Cerebellar cortex (tissue), 1 donor: ENCODE measurements at regions not wholly inside any gene's neighbourhood (a gene's known extent, or its start where the extent isn't known, plus 50 kb on each side); places are given as distances from the start of the nearest gene placed in this dataset.

Experiments used
- DNase-seq: peaks from one replicate; pipeline ENCODE4 v3.0.0-alpha.2; 2015; ENCODE audit warnings: low spot score

DNA sequence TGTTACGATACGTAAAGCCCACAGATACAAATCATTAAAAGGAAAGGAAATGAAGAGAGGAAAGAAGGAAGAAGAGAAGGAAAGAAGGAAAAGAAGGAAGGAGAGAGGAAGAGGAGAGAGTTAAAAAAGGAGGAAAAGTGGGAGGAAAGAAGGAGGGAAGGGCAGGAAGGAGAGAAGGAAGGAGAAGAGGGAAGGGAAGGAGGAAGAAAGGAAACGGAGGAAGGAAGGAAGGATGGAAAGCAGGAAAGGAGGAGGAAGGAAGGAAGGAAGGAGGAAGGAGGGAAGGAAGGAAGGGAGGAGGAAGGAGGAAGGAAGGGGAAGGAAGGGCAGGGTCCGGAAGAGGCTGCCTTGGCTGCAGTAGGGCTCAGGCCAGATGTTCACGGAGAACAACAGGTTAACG is 95.2 kb downstream of the ENGASE start:
- no peak for DNase-seq

DNA sequence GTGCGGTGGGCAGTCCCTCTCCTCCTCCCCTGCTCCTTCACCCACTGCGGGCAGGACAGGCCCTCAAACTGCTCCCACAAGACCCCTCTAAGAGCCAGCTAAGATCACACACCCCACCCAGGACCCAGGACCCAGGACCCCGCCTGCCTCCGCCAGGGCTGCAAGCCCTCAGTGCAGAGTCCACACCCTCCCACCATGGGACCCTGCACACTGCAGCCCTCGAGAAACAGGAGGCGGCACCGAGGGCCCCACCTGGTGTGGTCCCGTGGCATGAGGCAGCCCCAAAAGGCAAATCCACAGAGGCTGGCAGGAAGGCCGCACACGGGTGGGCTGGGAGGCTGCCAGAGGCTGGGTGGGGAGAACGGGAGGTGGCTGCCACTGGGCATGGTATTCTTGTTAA is 94.7 kb downstream of the ENGASE start:
- no peak for DNase-seq

DNA sequence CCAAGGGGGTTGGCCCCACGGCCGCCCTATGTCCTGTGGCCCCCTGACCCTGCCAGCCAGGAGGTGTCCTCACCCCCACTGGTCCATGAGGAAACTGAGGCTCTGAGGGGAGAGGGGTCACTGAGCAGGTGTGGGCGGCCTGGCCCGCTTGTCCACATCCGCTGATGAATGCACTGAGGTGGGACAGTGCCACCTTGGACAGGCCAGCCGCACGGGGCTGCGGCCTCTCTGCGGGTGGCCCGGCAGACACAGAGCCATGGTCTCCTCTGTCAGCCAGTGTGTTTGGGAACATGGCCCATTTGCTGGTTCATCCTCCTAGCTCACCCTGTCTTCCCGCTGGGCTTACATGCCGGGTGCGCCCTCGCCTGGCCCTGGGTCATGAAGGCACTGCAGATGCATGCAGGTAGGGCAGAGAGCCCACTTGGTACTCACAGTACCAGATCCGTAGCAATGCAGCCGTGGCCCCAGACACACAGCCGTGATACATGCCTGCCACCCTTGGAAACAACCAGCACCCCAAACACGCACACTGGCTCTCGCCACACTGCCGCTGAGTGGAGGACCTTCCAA is 93.9 kb downstream of the ENGASE start:
- DNase-seq = no peak

DNA sequence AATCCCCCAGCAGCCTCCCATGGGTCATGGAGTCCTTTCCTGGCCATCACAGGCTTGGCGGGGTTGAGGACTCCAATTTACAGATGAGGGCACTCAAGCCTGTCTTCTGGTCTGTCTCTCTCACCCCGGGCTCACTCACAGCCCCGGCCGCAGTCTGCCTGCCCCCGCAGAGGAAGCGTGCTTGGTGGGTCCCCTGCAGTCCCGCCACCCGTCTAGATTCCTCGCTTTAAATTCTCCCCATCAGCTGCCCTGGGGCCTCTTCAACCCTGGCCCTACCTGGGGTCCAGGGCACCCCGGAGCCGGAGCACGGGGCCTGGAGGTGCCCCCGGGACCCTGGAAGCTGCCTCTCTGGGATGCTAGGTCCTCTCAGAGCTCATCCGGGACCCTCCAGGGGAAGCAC is 92.9 kb downstream of the ENGASE start:
- DNase-seq = no peak

DNA sequence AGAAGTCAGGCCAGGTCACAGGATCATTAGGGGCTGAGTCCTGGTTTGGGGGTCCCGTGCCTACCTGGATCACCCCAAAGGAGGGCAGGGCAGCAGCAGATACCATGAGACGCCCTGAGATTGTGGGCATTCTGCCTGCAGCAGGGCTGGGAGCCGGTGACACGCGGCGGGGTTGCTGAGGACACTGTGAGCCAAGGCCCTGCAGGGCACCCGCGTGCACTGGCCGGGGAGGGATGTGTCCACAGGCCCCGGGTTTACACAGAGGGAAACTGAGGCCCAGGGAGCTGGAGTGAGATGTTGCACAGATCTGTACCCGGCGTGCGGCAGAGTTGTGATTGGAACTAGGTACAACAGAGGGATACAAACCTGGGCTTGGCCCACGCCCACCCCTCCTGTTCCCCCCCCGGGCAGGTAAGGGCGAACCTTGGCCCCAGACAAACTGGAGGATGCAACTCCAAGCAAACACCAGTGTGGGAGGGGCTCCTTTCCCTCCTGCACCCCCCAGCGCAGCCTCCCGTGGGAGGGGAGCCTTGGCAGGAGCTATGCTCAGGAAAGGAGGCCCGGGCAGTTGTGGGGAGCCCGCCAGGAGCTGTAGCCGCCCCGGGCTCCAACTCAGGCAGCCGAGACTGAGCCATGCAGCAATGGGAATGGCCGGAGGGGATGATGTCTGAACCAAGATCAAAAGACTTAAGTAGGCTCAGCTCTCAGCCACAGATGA is 91.3 kb downstream of the ENGASE start:
- no peak for DNase-seq

DNA sequence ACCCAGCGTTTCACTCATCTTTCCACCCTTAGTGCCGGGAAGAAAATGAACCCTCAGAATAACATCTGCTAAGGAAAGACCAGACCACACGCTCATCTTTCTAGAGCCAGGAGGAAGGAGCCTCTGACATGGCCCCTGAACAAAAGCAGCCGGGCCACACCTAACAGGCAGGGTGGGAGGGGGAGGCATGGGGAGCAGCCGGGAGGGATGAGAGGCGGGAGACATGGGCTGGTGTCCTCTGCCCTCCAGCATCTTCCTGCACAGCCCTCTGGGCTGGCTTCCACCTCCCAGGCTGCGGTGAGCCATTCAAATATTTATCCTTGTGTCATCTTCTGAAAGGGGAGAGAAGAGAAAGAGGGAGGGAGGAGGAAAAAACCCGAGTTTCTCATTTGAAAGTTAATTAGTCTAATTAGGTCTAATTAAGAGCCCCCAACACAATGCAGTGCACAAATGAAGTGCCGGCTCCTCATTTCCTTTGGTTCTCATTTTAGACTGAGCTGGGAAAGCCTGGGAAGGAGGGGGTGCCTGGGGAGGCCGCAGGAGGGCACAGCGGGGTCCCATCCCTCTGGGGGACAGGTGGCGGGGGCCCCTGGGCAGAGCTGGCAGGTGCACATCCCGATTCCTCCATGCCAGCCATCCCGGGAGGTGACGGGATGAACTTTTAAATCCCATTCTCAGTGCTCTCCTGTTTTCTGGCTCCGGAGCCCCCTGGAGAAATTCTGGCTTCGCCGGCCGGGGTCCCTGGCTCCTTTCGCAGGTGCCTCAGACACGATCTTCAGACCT is 90.5 kb downstream of the ENGASE start:
- DNase-seq = no peak

DNA sequence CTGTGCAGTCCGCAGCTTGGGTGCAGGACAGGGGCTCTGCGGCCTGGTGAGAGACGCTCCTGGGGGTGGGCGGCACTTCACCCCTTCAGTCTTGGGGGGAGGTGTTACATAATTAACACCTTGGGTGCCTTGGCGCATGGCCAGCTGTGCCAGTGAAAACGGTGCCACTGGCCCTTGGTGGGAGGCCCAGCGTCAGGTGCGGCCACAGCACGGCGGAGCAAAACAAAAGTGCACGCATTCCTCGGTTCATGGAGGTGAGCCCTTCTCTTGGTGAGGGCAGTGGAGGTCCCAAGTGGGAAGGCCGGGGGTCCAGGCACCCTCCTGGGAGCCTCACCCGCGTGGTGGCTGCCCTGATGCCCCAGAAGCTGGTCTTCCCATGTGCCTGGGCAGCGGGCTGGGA is 89.8 kb downstream of the ENGASE start:
- no peak for DNase-seq

- no peak for DNase-seq
Observed at GRCh38 chr17:79163071-79163470, 88.4 kb downstream of the ENGASE start.

DNA sequence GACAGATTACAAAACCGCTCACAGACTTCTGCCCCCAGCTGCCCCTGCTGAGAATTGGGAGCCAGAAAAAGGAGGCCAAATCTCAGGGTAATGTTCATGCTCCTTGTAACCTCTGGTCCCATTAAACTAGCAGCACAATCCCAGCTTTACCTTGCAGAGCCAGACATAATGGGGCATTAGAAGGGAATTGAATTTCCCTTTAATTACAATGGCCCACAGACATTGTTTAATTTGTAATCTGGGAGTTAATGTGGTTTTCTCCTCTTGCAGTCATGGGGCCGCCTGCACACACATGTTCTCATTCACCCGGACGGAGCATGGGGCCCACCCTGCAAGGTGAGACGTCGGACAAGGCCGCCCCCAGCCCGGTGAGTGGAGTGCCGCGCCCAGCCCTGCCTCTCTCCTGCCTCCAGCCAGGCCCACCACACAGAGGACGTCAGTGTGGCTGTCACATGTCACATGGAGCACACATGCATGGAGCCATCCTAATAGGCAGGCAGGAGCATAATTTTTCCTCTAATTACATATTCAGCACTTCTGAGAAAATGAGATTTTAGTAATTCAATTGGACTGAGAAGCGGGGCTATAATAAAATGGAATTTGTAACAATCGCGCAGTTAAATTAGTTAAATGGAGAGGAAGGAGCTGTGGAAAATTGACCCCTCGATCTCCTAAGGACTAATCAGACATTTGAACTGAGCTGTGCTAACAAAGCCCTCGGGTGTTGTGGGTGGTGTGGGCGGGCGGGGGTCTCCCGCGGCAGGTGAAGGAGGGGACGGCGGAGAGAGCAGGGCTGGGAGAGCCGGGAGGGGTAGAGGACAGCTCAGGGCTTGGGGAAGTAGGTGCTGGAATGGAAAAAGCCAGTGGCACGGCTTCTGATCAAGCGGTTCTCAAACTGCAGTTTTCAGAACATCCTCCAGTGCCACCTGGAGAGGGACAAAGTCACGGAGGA is 87.7 kb downstream of the ENGASE start:
- DNase-seq = no peak

DNA sequence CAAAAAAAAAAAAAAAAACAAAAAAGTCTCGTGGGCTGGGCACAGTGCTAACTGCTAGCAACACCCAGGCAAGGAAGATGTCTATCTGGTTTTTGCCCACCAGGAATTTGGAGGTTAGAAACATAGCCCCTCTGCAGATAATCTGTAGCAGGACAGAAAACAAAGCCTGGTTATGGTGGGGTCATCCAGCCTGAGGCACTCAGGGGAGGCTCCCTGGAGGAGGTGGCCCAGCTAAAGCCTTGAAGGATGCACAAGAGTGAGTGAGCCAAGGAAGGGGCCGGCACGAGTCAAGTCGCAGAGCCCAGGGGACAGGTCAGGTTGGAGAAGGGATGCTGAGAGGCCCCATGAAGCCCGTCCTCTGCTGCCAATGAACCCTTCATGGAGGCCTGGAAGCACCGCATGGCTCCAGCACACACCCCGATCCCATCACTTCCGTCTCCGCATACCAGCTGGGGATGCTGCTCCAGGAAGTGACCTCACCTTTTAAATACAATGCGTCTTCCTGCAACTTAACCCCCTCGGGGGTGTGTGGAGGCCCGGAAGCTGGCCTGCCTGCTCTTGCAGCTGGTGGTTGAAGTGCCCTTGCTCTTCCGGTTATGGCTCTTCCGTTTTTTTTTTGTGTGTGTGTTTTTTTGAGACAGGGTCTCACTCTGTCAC is 86.5 kb downstream of the ENGASE start:
- DNase-seq = no peak

- DNase-seq = no peak
Observed at GRCh38 chr17:79159926-79160325, 85.3 kb downstream of the ENGASE start.

- no peak for DNase-seq
Observed at GRCh38 chr17:79159471-79159870, 84.8 kb downstream of the ENGASE start.

GRCh38 chr17:79156463-79157095 is 82.0 kb downstream of the ENGASE start:
- no peak for DNase-seq

DNA sequence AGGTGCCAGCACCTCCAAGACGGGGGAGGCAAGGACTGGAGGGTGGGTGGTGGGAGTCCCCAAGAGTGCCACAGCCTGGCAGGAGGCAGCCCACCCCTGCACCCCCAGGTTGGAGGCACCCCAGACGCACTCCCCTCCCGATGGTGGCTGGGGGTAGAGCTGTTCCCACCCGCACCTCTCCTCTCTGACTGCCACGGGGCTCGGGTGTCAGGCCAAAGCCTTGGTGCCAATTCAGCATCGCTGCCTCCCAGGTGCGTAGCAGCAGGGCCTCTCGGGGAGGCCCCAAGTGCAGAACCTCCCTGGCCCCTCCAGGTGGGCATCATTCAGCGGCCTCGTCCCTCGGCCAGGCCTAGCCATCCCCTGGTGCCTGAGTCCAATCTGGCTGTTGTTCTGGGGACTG is 81.1 kb downstream of the ENGASE start:
- no peak for DNase-seq

DNA sequence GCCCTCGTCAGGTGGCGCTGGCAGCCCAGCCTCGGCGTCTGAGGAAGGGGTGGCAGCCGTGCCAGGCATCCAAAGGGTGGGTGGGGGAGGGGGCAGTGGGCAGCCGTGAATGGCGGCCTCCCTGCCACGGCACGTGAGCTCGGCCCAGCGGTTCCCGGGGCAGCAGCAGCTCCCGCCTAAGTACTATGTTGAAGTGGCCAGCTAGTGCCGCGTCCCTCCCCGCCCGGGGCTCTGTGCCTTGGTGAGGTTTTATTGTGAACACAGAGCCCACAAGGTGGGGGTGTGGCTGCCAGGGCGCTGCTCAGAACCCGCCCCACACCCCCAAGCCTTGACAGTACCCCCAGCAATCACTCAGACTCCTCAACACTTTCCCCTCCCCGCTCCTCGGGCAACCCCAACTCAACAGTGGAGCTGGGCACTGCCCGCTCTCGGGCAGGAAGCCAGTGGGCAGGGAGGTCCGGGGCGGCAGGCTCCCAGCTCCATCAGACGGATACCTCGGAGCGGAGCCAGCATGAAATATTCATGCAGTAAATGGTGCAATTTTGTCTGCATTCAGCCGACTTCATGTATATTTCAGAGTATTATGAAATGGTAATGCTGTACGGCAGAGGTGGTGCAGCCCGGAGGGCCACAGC is 80.4 kb downstream of the ENGASE start:
- no peak for DNase-seq

GRCh38 chr17:79154446-79154845 is 79.8 kb downstream of the ENGASE start:
- no peak for DNase-seq

GRCh38 chr17:79153367-79154130 is 78.9 kb downstream of the ENGASE start:
- DNase-seq = no peak

DNA sequence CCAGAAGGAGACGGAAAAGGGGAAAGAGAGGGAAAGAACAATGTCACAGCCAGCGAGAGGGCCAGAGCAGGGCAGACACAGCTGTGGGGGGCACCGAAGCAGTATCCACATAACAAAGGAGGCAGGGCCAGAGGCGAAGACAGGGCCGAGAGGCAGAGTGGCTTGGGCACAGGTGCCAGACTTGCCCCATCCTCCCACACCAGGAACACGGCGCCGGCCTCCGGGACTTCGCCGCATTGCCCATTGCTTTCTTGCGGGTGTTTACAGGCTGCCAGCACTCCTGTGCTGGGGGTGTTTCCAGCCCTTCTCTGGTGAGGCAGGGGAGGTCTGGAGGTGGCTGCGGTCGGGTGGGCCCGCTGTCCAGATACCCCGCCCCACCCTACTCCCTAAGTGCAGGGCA is 78.0 kb downstream of the ENGASE start:
- DNase-seq = no peak

DNA sequence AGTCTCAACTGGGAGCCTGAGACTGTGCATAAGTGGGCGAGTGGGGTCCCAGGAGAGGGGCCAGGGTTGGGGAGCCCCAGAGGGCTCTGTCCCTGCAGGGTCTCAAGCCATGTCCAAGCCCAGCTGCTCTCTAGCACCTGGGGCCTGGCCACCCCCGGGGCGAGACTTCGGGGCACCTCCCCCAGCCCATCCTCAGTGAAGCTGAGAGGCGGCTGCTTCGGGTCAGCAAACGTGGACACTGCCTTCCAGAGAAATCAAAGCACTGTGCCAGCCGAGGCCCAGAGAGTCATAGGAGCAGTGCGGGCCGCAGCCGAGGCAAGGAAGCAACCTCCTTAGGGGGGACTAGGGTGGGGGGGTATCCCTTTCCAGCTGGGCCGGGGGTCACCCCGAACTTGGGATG is 77.5 kb downstream of the ENGASE start:
- no peak for DNase-seq

- no peak for DNase-seq
Observed at GRCh38 chr17:79150799-79151198, 76.2 kb downstream of the ENGASE start.
